Neural cell (in vitro differentiated cells): ENCODE measurements at regions not wholly inside any gene's neighbourhood (a gene's known extent, or its start where the extent isn't known, plus 50 kb on each side); places are given as distances from the start of the nearest gene placed in this dataset.

Source experiments
- CTCF ChIP-seq: fragments of 450-650 bp; IDR thresholded peaks from 2 replicates; pipeline ENCODE4 v1.5.1; 2014; ENCODE audit warnings: antibody characterized with exemption, mild to moderate bottlenecking, moderate library complexity; ENCODE audit not compliant: poor library complexity, severe bottlenecking
- EZH2 ChIP-seq: fragments of 200-600, 300-800 bp; shearing (Covaris generic), sonication (generic); IDR thresholded peaks from 2 replicates; pipeline ENCODE4 v1.6.1; 2014; ENCODE audit warnings: antibody characterized with exemption, low read length, borderline replicate concordance, mild to moderate bottlenecking; ENCODE audit not compliant: insufficient read depth, poor library complexity, severe bottlenecking
- RAD21 ChIP-seq: fragments of 450-650 bp; conservative IDR thresholded peaks from 2 replicates; pipeline ENCODE4 v1.6.1; 2014; ENCODE audit warnings: antibody characterized with exemption, mild to moderate bottlenecking, moderate library complexity

- no peak for TF ChIP-seq RAD21
- no peak for TF ChIP-seq CTCF
- TF ChIP-seq EZH2 = no peak
These were observed 635.5 kb downstream of the KCNH5 start for GRCh38 chr14:62409626-62410300.
